ENCODE measurements at regions not wholly inside any gene's neighbourhood (a gene's known extent, or its start where the extent isn't known, plus 50 kb on each side); places are given as distances from the start of the nearest gene placed in this dataset.

- ATAC-seq (no peak), DNase-seq (ENCODE audit: low read depth in 1 of 2, low spot score in 1 of 2) (no peak), FAIRE-seq (no peak)
- ChIA-PET POLR2A (no interaction called here), CTCF (no interaction called here)
- H3K4me1 ChIP-seq = no peaks in the 10 kb centered on the region
- H3K4me2 ChIP-seq = no peak overlapping the region
- no peak for TF ChIP-seq MYC (IDR thresholded peaks at IDR 0.05; ENCODE audit: borderline replicate concordance, low read length)
- TF ChIP-seq ZFP36 (IDR thresholded peaks at IDR 0.05; ENCODE audit: borderline replicate concordance, partially characterized antibody) = no peak
- TF ChIP-seq PBX3 (IDR thresholded peaks at IDR 0.05) = no peak
- TF ChIP-seq KDM5A (IDR thresholded peaks at IDR 0.05) = no peak
- TF ChIP-seq NPAS2 (CRISPR knock-in tag; IDR thresholded peaks at IDR 0.05; ENCODE audit: borderline replicate concordance) = no peak
- H3K4me3 ChIP-seq = no peak overlapping the region
- WGBS (ENCODE audit: missing lambda C conversion rate) = 77% methylated on average over 7 of the region's 7 CpGs
- H3K9me3 ChIP-seq = no peaks in the 10 kb centered on the region
- H3K27ac ChIP-seq = no peak overlapping the region
Measured at GRCh38 chr15:38187630-38188313, 64.9 kb upstream of the SPRED1 start.

- Histone ChIP-seq H3K4me3 (no peak overlapping the region), H3K9me3 (no peaks in the 10 kb centered on the region), H3K4me2 (no peak overlapping the region), H3K27ac (no peak overlapping the region), H3K4me1 (no peaks in the 10 kb centered on the region)
- TF ChIP-seq USF2 (IDR thresholded peaks at IDR 0.05) (no peak), JUNB (IDR thresholded peaks at IDR 0.05) (no peak), RARB (CRISPR knock-in tag; IDR thresholded peaks at IDR 0.05) (no peak), HOXB13 (CRISPR knock-in tag; IDR thresholded peaks at IDR 0.05; ENCODE audit: low read depth) (no peak), MAX (IDR thresholded peaks at IDR 0.05) (no peak), ZSCAN20 (CRISPR knock-in tag; IDR thresholded peaks at IDR 0.05) (no peak), JUN (IDR thresholded peaks at IDR 0.05) (no peak), MYC (IDR thresholded peaks at IDR 0.05; ENCODE audit: borderline replicate concordance, low read length) (no peak), KDM5A (IDR thresholded peaks at IDR 0.05) (no peak), RCOR1 (IDR thresholded peaks at IDR 0.05; ENCODE audit: low read depth, low read length) (no peak), CBX8 (IDR thresholded peaks at IDR 0.05) (no peak), RNF2 (IDR thresholded peaks at IDR 0.05; ENCODE audit: borderline replicate concordance, low read depth) (no peak), HOXB5 (CRISPR knock-in tag; IDR thresholded peaks at IDR 0.05) (no peak), PHF8 (IDR thresholded peaks at IDR 0.05; ENCODE audit: borderline replicate concordance, low read depth) (no peak), ZFP36 (IDR thresholded peaks at IDR 0.05; ENCODE audit: borderline replicate concordance, partially characterized antibody) (no peak), HDAC2 (IDR thresholded peaks at IDR 0.05) (no peak)
- ATAC-seq = no peak
- 78% methylated on average over 5 of the region's 5 CpGs for whole genome bisulfite sequencing (ENCODE audit: missing lambda C conversion rate)
- CTCF ChIA-PET = no interaction called here
- no peak for FAIRE-seq
- POLR2A ChIA-PET = no interaction called here
- no peak for DNase-seq (ENCODE audit: low read depth in 1 of 2, low spot score in 1 of 2)
Measured at GRCh38 chr15:38189671-38190295, 62.9 kb upstream of the SPRED1 start.

- Histone ChIP-seq H3K4me3 (no peak overlapping the region), H3K9me3 (no peaks in the 10 kb centered on the region), H3K4me1 (no peaks in the 10 kb centered on the region), H3K27ac (no peak overlapping the region), H3K4me2 (no peak overlapping the region)
- WGBS (ENCODE audit: missing lambda C conversion rate) = 53% methylated on average over 10 of the region's 10 CpGs
- POLR2A ChIA-PET = no interaction called here
- peak in 1 of 2 experiments; percentile 5 for DNase-seq (ENCODE audit: low read depth in 1 of 2, low spot score in 1 of 2)
- ATAC-seq = no peak; a peak in 1 of 6 replicates
- CTCF ChIA-PET = no interaction called here
- no peak for FAIRE-seq
- TF ChIP-seq JUN (IDR thresholded peaks at IDR 0.05) = no peak
- TF ChIP-seq RNF2 (IDR thresholded peaks at IDR 0.05; ENCODE audit: borderline replicate concordance, low read depth) = no peak
- no peak for TF ChIP-seq MAZ (IDR thresholded peaks at IDR 0.05; ENCODE audit: borderline replicate concordance, low read depth, low read length)
- no peak for TF ChIP-seq CTCF (IDR thresholded peaks at IDR 0.05)
- no peak for TF ChIP-seq BCL3 (IDR thresholded peaks at IDR 0.05)
- no peak for TF ChIP-seq ELK1 (IDR thresholded peaks at IDR 0.05; ENCODE audit: low read depth, low read length)
- no peak for TF ChIP-seq PBX3 (IDR thresholded peaks at IDR 0.05)
- TF ChIP-seq KDM1A (IDR thresholded peaks at IDR 0.05; ENCODE audit: low read depth) = no peak
- TF ChIP-seq MYC (IDR thresholded peaks at IDR 0.05; ENCODE audit: borderline replicate concordance, low read length) = no peak
- no peak for TF ChIP-seq RARB (CRISPR knock-in tag; IDR thresholded peaks at IDR 0.05)
- no peak for TF ChIP-seq HOXB13 (CRISPR knock-in tag; IDR thresholded peaks at IDR 0.05; ENCODE audit: low read depth)
Measured at GRCh38 chr15:38190501-38190900, 62.1 kb upstream of the SPRED1 start.
